Astrocyte of the cerebellum (primary cell): ENCODE measurements at regions not wholly inside any gene's neighbourhood (a gene's known extent, or its start where the extent isn't known, plus 50 kb on each side); places are given as distances from the start of the nearest gene placed in this dataset.

Source experiments
- DNase-seq: peaks from one replicate; pipeline ENCODE4 v3.0.0-alpha.2; 2011; ENCODE audit warnings: low read depth
- H3K4me3 ChIP-seq: 2 replicates; pipeline ENCODE4 v1.5.1; 2011; ENCODE audit warnings: mild to moderate bottlenecking, low read depth, low read length, moderate library complexity
- CTCF ChIP-seq: IDR thresholded peaks from 2 replicates; pipeline ENCODE4 v1.5.1; 2012; ENCODE audit warnings: low read length, low read depth, moderate library complexity, mild to moderate bottlenecking; ENCODE audit errors: missing control alignments
- in situ Hi-C: cut with HindIII; loops from 2 replicates; pipeline ENCODE4 v1.10.0; 2017; ENCODE audit warnings: low sequenced_read_pairs

DNA sequence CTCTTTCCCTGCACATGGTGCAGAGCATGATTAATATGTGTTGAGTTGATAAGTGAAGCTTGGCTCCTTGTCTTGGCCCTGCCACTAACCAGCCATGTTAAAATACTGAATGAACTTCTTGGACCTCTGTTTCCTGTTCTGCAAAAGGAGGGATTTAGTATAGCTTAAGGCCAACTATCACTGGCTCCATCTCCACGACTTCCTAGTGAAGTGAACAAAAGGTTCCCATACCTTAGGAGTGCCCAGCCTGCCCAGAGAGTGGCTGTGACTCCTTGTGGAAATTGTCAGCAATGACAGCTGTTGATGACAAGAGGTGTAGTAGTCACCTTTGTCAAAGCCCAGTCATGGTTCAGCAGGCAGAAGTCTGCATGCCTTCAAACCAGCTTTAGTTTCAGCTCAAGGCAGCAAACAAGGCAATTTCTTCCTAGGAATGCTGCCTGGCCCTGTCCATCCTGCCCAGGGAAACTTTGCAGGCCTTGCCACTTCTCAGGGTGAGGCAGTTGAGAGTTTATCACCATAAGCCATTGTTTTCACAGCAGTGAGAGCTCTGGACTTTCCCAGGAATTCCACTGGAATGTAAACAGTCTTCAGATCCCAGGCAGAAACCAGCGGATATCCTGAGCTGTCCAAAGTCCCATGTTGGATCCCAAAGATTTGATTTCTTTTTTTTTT is 169.7 kb upstream of the TNFAIP3 start:
- in situ Hi-C loops = no loop called here
- DNase-seq = peak; percentile 29
- no peak for TF ChIP-seq CTCF
- no peak overlapping the region for H3K4me3 ChIP-seq

DNA sequence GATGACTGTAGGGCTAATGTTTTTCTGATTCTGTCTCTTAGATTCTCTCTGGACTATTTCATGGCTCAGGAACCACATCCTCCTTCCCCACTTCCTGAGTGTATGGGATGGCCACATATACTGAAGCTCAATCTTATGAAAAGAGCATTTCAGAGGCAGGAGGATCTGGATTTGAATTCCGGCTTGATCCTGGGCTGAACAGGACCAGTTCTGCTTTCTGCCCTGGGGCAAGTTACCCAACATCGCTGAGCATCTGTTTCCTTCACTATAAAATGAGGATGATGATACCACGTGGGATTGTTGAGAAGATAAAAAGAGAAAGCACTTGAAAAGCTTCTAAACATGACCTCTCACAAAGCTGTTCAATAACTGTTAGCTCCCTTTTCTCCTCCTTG is 168.4 kb upstream of the TNFAIP3 start:
- in situ Hi-C loops = no loop called here
- DNase-seq = no peak
- no peak for TF ChIP-seq CTCF
- H3K4me3 ChIP-seq = no peak overlapping the region

DNA sequence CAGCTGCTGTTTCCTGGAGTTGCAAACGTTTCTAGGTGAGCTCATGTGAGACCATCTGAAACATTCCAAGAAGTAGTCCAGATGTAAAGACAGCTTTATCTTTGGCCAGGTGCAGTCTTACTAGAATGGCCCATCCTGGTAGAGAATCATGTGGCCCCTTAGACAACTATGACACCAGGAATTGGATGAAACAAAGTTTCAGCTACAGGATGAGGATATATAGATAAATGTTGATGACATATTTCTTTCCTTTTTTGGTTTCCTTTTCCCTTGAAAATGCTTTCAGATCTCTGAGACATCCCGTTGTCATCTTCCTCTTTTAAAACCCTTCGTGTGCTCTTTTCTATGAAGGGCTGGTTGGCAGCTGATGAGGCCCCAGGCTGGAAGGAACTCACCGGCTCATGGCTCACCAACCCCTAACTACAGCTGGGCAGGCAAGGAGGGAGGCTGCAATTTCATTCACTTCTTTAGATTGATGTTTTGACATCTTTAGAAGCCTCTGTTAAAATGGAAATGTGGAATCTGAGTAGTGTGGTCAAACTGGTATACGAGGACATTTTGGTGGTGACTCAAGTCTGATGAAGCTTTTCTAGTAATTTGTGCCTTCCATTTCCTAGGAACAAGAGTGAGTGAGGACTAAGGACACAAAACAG is 167.9 kb upstream of the TNFAIP3 start:
- no peak overlapping the region for H3K4me3 ChIP-seq
- no peak for DNase-seq
- TF ChIP-seq CTCF = no peak
- in situ Hi-C loops = no loop called here

GRCh38 chr6:137700161-137700560 is 166.9 kb upstream of the TNFAIP3 start:
- no peak for DNase-seq
- in situ Hi-C loops = no loop called here
- H3K4me3 ChIP-seq = no peak overlapping the region
- no peak for TF ChIP-seq CTCF

DNA sequence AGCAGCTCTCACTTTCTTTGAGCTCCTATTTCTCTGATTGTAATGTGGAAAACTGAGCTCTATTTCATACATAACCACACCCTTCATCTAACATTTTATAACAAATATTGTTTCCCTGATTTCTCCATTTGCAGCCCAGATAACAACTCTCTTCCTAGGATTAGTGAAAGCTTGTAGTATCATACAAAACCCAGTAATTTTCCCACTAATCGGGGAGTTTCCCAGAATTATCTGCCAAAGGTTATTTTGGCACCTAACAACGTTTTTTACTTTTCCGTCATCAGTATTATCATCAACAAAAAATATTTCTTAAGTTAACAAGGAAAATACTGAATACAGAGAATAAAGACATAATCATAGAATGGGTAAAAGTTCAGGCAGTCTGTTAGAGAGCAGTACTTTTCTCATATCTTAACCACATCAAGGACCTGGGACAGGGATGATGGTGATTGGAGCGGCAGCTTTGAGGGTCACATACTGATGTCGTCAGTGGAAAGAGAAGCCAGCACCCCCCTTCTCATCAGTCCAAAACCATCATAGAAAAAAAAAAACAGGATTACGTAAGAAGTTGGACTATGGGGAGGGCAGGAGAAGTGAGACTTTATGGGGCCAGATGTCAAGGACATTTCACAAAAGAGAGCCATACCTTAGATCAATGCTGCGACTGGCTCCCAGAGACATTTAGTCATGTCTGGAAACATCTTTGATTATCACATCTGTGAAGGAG is 166.1 kb upstream of the TNFAIP3 start:
- in situ Hi-C loops = no loop called here
- DNase-seq = no peak
- H3K4me3 ChIP-seq = no peak overlapping the region
- TF ChIP-seq CTCF = no peak

DNA sequence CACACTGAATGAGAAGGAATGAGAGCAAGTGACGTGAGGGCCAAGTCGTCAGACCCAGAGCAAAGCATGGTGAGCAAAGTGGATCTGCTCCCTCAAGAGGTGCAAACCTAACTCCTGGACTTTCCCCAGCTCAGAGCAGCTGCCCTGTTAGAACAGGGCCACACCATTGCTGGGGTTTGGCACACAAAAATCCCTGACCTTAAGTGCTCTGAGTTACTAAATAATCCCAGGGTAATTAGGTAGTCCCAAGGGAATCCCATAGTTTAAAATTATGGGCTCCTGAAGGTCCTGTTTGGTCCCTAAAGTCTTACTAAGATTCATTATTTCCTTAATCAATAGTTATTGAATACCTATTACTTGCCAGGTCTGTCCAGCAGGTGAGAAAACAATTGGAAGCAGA is 165.1 kb upstream of the TNFAIP3 start:
- in situ Hi-C loops = no loop called here
- no peak for DNase-seq
- H3K4me3 ChIP-seq = no peak overlapping the region
- TF ChIP-seq CTCF = no peak
